Erythroblast (primary cell): ENCODE measurements at regions not wholly inside any gene's neighbourhood (a gene's known extent, or its start where the extent isn't known, plus 50 kb on each side); places are given as distances from the start of the nearest gene placed in this dataset.

Source experiments
- GATA1 ChIP-seq: IDR thresholded peaks from 2 replicates; pipeline ENCODE4 v1.6.1; 2011; ENCODE audit warnings: low read depth, mild to moderate bottlenecking, control low read depth, low read length, moderate library complexity
- POLR2A ChIP-seq: IDR thresholded peaks from 2 replicates; pipeline ENCODE4 v1.6.1; 2011; ENCODE audit warnings: mild to moderate bottlenecking, low read length

- no peak for TF ChIP-seq POLR2A
- no peak for TF ChIP-seq GATA1
These were observed 136.5 kb downstream of the TPRA1 start for GRCh38 chr3:127454051-127454450.
